ENCODE measurements at regions not wholly inside any gene's neighbourhood (a gene's known extent, or its start where the extent isn't known, plus 50 kb on each side); places are given as distances from the start of the nearest gene placed in this dataset.

GRCh38 chr20:51303731-51304670, 238.5 kb downstream of the NFATC2 start:
- H2BK15ac ChIP-seq (replicated peaks; ENCODE audit: low read depth): no peak overlapping the region
- H3K9ac ChIP-seq (ENCODE audit: low read length): peak overlapping the region; percentile 50
- no peak overlapping the region for H3K23ac ChIP-seq (ENCODE audit: low read length)
- H3K79me2 ChIP-seq (ENCODE audit: control insufficient read depth, insufficient read depth, low read length): no peaks in the 10 kb centered on the region
- H4K8ac ChIP-seq (ENCODE audit: low read depth, low read length): no peak overlapping the region
- H3K27me3 ChIP-seq (ENCODE audit: insufficient read depth, low read length, poor library complexity): no peaks in the 10 kb centered on the region
- H3K18ac ChIP-seq (ENCODE audit: low read length): peak overlapping the region; percentile 53
- no peak overlapping the region for H3K4me2 ChIP-seq (ENCODE audit: low read length)
- no peaks in the 10 kb centered on the region for H3K36me3 ChIP-seq (ENCODE audit: control insufficient read depth, insufficient read depth, low read length)
- peak overlapping the region; percentile 98 for H2BK5ac ChIP-seq (ENCODE audit: low read length)
- H3K4me1 ChIP-seq (ENCODE audit: control insufficient read depth, low read depth, low read length): peaks cover 20% of the 10 kb centered on the region
- no peak overlapping the region for H3K4me3 ChIP-seq (ENCODE audit: low read length)
- H3K56ac ChIP-seq (ENCODE audit: low read length): peak overlapping the region; percentile 92
- peak overlapping the region; percentile 92 for H4K5ac ChIP-seq (ENCODE audit: low read length)
- peak overlapping the region; percentile 91 for H3K27ac ChIP-seq (ENCODE audit: low read depth, low read length)
- no peak for DNase-seq
- H3K79me1 ChIP-seq (ENCODE audit: low read length): no peaks in the 10 kb centered on the region
- peak overlapping the region; percentile 69 for H2BK120ac ChIP-seq (ENCODE audit: low read depth, low read length)
- peak overlapping the region; percentile 98 for H3K4ac ChIP-seq (ENCODE audit: low read depth, low read length)
- H2AK5ac ChIP-seq (ENCODE audit: low read length): peak overlapping the region; percentile 82
- whole genome bisulfite sequencing (ENCODE audit: extremely low coverage, insufficient coverage, low lambda C conversion rate): no CpG with 5 or more reads among the region's 11 CpGs

DNA sequence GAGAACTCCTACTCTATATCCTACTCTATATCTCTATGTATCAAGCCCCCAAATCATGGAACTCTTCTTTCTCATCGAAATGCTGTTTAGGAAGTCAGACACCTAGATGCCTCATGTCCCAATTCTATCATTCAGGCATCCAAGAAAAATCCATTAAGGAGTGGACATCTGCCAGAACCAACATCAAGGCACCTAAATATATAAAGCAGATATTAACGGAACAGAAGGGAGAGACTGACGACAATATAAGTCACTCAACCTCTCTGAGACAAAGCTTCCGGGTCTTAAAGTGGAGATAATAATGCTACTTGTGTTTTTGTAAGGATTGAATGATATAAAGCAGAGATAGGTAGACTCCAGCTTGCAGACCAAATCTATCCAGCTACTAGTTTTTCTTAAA, 241.5 kb downstream of the NFATC2 start:
- DNase-seq: no peak
- H3K36me3 ChIP-seq (ENCODE audit: control insufficient read depth, insufficient read depth, low read length): no peaks in the 10 kb centered on the region
- no peaks in the 10 kb centered on the region for H3K27me3 ChIP-seq (ENCODE audit: insufficient read depth, low read length, poor library complexity)
- no peak overlapping the region for H2BK15ac ChIP-seq (replicated peaks; ENCODE audit: low read depth)
- no peak overlapping the region for H4K5ac ChIP-seq (ENCODE audit: low read length)
- no peak overlapping the region for H3K18ac ChIP-seq (ENCODE audit: low read length)
- no CpG with 5 or more reads among the region's 4 CpGs for WGBS (ENCODE audit: extremely low coverage, insufficient coverage, low lambda C conversion rate)
- no peak overlapping the region for H2BK120ac ChIP-seq (ENCODE audit: low read depth, low read length)
- H3K23ac ChIP-seq (ENCODE audit: low read length): no peak overlapping the region
- H3K56ac ChIP-seq (ENCODE audit: low read length): no peak overlapping the region
- H3K4me2 ChIP-seq (ENCODE audit: low read length): no peak overlapping the region
- H3K4me1 ChIP-seq (ENCODE audit: control insufficient read depth, low read depth, low read length): peaks cover 10% of the 10 kb centered on the region
- no peak overlapping the region for H3K4me3 ChIP-seq (ENCODE audit: low read length)
- H3K79me2 ChIP-seq (ENCODE audit: control insufficient read depth, insufficient read depth, low read length): no peaks in the 10 kb centered on the region
- no peak overlapping the region for H2AK5ac ChIP-seq (ENCODE audit: low read length)
- no peaks in the 10 kb centered on the region for H3K79me1 ChIP-seq (ENCODE audit: low read length)
- H4K8ac ChIP-seq (ENCODE audit: low read depth, low read length): no peak overlapping the region
- H3K4ac ChIP-seq (ENCODE audit: low read depth, low read length): no peak overlapping the region
- no peak overlapping the region for H3K9ac ChIP-seq (ENCODE audit: low read length)
- H2BK5ac ChIP-seq (ENCODE audit: low read length): no peak overlapping the region
- no peak overlapping the region for H3K27ac ChIP-seq (ENCODE audit: low read depth, low read length)

DNA sequence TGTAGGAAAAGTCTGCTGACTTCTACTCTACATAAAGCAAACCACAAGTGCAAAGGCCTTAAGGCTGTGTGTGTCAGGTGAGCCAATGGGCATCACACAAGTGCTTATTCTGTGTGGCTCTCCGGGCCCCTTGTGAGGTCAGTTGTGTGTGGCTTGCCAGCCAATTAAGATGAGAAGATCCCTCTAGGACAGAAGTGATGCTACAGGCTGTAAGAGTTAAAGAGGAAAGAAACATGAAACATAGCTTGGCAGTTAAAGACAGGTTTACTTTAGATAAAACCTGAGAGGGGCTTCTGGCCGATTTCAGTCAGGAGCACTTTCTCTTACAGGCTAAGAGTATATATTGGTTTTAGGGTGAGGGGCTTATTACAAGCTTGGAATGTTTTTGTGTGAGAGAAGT, 242.4 kb downstream of the NFATC2 start:
- no peaks in the 10 kb centered on the region for H3K36me3 ChIP-seq (ENCODE audit: control insufficient read depth, insufficient read depth, low read length)
- H2BK120ac ChIP-seq (ENCODE audit: low read depth, low read length): no peak overlapping the region
- H3K9ac ChIP-seq (ENCODE audit: low read length): no peak overlapping the region
- H3K4me3 ChIP-seq (ENCODE audit: low read length): peak overlapping the region; percentile 37
- DNase-seq: no peak
- no peaks in the 10 kb centered on the region for H3K27me3 ChIP-seq (ENCODE audit: insufficient read depth, low read length, poor library complexity)
- no peaks in the 10 kb centered on the region for H3K79me2 ChIP-seq (ENCODE audit: control insufficient read depth, insufficient read depth, low read length)
- H3K4ac ChIP-seq (ENCODE audit: low read depth, low read length): no peak overlapping the region
- no peak overlapping the region for H3K27ac ChIP-seq (ENCODE audit: low read depth, low read length)
- WGBS (ENCODE audit: extremely low coverage, insufficient coverage, low lambda C conversion rate): no CpG with 5 or more reads among the region's 2 CpGs
- no peak overlapping the region for H2BK5ac ChIP-seq (ENCODE audit: low read length)
- no peak overlapping the region for H3K56ac ChIP-seq (ENCODE audit: low read length)
- no peak overlapping the region for H2BK15ac ChIP-seq (replicated peaks; ENCODE audit: low read depth)
- no peaks in the 10 kb centered on the region for H3K79me1 ChIP-seq (ENCODE audit: low read length)
- no peak overlapping the region for H3K18ac ChIP-seq (ENCODE audit: low read length)
- no peak overlapping the region for H3K23ac ChIP-seq (ENCODE audit: low read length)
- no peak overlapping the region for H4K5ac ChIP-seq (ENCODE audit: low read length)
- peaks cover 8% of the 10 kb centered on the region for H3K4me1 ChIP-seq (ENCODE audit: control insufficient read depth, low read depth, low read length)
- H3K4me2 ChIP-seq (ENCODE audit: low read length): no peak overlapping the region
- no peak overlapping the region for H4K8ac ChIP-seq (ENCODE audit: low read depth, low read length)
- H2AK5ac ChIP-seq (ENCODE audit: low read length): no peak overlapping the region

DNA sequence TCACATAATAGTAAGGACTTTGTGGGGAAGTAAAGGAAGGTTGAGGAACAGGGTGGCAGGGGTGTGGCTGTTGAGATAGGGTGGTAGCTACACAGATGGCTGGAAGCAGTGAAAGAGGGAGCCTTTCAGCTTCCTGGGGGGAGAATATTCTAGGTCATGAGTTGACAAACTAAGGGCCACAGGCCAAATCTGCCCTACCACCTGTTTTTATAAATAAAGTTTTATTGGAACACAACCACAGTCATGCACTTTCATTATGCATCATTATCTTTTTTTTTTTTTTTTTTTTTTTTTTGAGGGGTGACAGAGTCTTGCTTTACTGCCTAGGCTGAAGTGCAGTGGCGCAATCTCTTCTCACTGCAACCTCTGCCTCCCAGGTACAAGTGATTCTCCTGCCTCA, 243.1 kb downstream of the NFATC2 start:
- Histone ChIP-seq H3K56ac (ENCODE audit: low read length) (no peak overlapping the region), H3K27ac (ENCODE audit: low read depth, low read length) (no peak overlapping the region), H3K23ac (ENCODE audit: low read length) (no peak overlapping the region), H2AK5ac (ENCODE audit: low read length) (no peak overlapping the region), H3K36me3 (ENCODE audit: control insufficient read depth, insufficient read depth, low read length) (no peaks in the 10 kb centered on the region), H3K4me2 (ENCODE audit: low read length) (no peak overlapping the region), H3K79me2 (ENCODE audit: control insufficient read depth, insufficient read depth, low read length) (no peaks in the 10 kb centered on the region), H4K5ac (ENCODE audit: low read length) (no peak overlapping the region), H3K4me3 (ENCODE audit: low read length) (no peak overlapping the region), H2BK15ac (replicated peaks; ENCODE audit: low read depth) (no peak overlapping the region), H2BK5ac (ENCODE audit: low read length) (no peak overlapping the region), H3K27me3 (ENCODE audit: insufficient read depth, low read length, poor library complexity) (no peaks in the 10 kb centered on the region), H4K8ac (ENCODE audit: low read depth, low read length) (no peak overlapping the region), H3K79me1 (ENCODE audit: low read length) (no peaks in the 10 kb centered on the region), H3K9ac (ENCODE audit: low read length) (no peak overlapping the region), H3K4ac (ENCODE audit: low read depth, low read length) (no peak overlapping the region), H3K18ac (ENCODE audit: low read length) (no peak overlapping the region), H3K4me1 (ENCODE audit: control insufficient read depth, low read depth, low read length) (peaks cover 1% of the 10 kb centered on the region), H2BK120ac (ENCODE audit: low read depth, low read length) (no peak overlapping the region)
- DNase-seq: no peak
- no CpG with 5 or more reads among the region's 1 CpG for WGBS (ENCODE audit: extremely low coverage, insufficient coverage, low lambda C conversion rate)

GRCh38 chr20:51298141-51298749, 244.3 kb downstream of the NFATC2 start:
- H3K4me2 ChIP-seq (ENCODE audit: low read length): no peak overlapping the region
- no CpG with 5 or more reads among the region's 9 CpGs for WGBS (ENCODE audit: extremely low coverage, insufficient coverage, low lambda C conversion rate)
- H4K5ac ChIP-seq (ENCODE audit: low read length): no peak overlapping the region
- H2AK5ac ChIP-seq (ENCODE audit: low read length): no peak overlapping the region
- no peak overlapping the region for H3K4me3 ChIP-seq (ENCODE audit: low read length)
- no peak overlapping the region for H3K56ac ChIP-seq (ENCODE audit: low read length)
- H3K27me3 ChIP-seq (ENCODE audit: insufficient read depth, low read length, poor library complexity): no peaks in the 10 kb centered on the region
- H3K9ac ChIP-seq (ENCODE audit: low read length): no peak overlapping the region
- no peak overlapping the region for H3K27ac ChIP-seq (ENCODE audit: low read depth, low read length)
- no peak for DNase-seq
- H3K4ac ChIP-seq (ENCODE audit: low read depth, low read length): no peak overlapping the region
- no peak overlapping the region for H2BK120ac ChIP-seq (ENCODE audit: low read depth, low read length)
- no peaks in the 10 kb centered on the region for H3K4me1 ChIP-seq (ENCODE audit: control insufficient read depth, low read depth, low read length)
- H2BK15ac ChIP-seq (replicated peaks; ENCODE audit: low read depth): no peak overlapping the region
- no peaks in the 10 kb centered on the region for H3K79me1 ChIP-seq (ENCODE audit: low read length)
- no peak overlapping the region for H3K18ac ChIP-seq (ENCODE audit: low read length)
- no peaks in the 10 kb centered on the region for H3K79me2 ChIP-seq (ENCODE audit: control insufficient read depth, insufficient read depth, low read length)
- no peak overlapping the region for H4K8ac ChIP-seq (ENCODE audit: low read depth, low read length)
- H3K23ac ChIP-seq (ENCODE audit: low read length): no peak overlapping the region
- H2BK5ac ChIP-seq (ENCODE audit: low read length): no peak overlapping the region
- H3K36me3 ChIP-seq (ENCODE audit: control insufficient read depth, insufficient read depth, low read length): no peaks in the 10 kb centered on the region
